PC-3 (cell line): ENCODE measurements at regions not wholly inside any gene's neighbourhood (a gene's known extent, or its start where the extent isn't known, plus 50 kb on each side); places are given as distances from the start of the nearest gene placed in this dataset.

ENCODE experiments used
- ATAC-seq: fragments of 200-7000 bp; cut with Tn5 transposase; 2 replicates; pipeline ENCODE4 v1.9.1; 2020; ENCODE audit warnings: mild to moderate bottlenecking, moderate library complexity
- BruUV-seq: library from RNA; stranded (reverse); fragments of 400-500 nt; replicated peaks from 2 replicates; lab custom pipeline; 2021; lab: Mats Ljungman, UMichigan
- CTCF ChIA-PET: fragments of 300-600 bp; sonication (Branson Sonifier 250); formaldehyde crosslinking; loops from one replicate; lab custom pipeline; 2022; ENCODE audit warnings: antibody characterized with exemption; lab: Charles Lee
- POLR2A ChIA-PET: fragments of 300-600 bp; sonication (Branson Sonifier 250); formaldehyde crosslinking; loops from one replicate; lab custom pipeline; 2022; ENCODE audit warnings: antibody characterized with exemption; ENCODE audit not compliant: unreplicated experiment; lab: Charles Lee
- DNase-seq: peaks from one replicate; pipeline ENCODE4 v3.0.0-alpha.2; 2015
- H2AFZ ChIP-seq: fragments of 300-600 bp; sonication (generic); 2 replicates; pipeline ENCODE4 v1.6.0; 2016; ENCODE audit warnings: antibody characterized with exemption, low read length
- H3F3A ChIP-seq: fragments of 300-600 bp; sonication (generic); one replicate; pipeline ENCODE4 v1.6.0; 2017; ENCODE audit warnings: antibody characterized with exemption, low read length, control low read depth, mild to moderate bottlenecking; ENCODE audit not compliant: unreplicated experiment
- H3K27ac ChIP-seq: fragments of 300-600 bp; sonication (generic); 2 replicates; pipeline ENCODE4 v1.5.1; 2016; ENCODE audit warnings: mild to moderate bottlenecking, low read length
- H3K27me3 ChIP-seq: fragments of 300-600 bp; sonication (generic); 2 replicates; pipeline ENCODE4 v1.6.1; 2016; ENCODE audit warnings: low read length, mixed read lengths
- H3K36me3 ChIP-seq: fragments of 300-600 bp; sonication (generic); 2 replicates; pipeline ENCODE4 v1.6.1; 2016; ENCODE audit warnings: low read depth, mixed run types, low read length, mixed read lengths
- H3K4me1 ChIP-seq: fragments of 300-600 bp; sonication (generic); 2 replicates; pipeline ENCODE4 v1.5.1; 2016; ENCODE audit warnings: low read length; ENCODE audit not compliant: insufficient read depth
- H3K4me2 ChIP-seq: fragments of 300-600 bp; sonication (generic); 2 replicates; pipeline ENCODE4 v1.6.0; 2016; ENCODE audit warnings: low read length
- H3K4me3 ChIP-seq: fragments of 300-600 bp; sonication (generic); 2 replicates; pipeline ENCODE4 v1.5.1; 2016; ENCODE audit warnings: mild to moderate bottlenecking, low read length, mixed read lengths
- H3K79me2 ChIP-seq: fragments of 300-600 bp; sonication (generic); 2 replicates; pipeline ENCODE4 v1.6.1; 2017; ENCODE audit warnings: low read length, mixed read lengths
- H3K9ac ChIP-seq: fragments of 300-600 bp; sonication (generic); 2 replicates; pipeline ENCODE4 v1.6.0; 2016; ENCODE audit warnings: mild to moderate bottlenecking, low read length
- H3K9me2 ChIP-seq: fragments of 300-600 bp; sonication (generic); replicated peaks from 2 replicates; pipeline ENCODE4 v1.6.1; 2016; ENCODE audit warnings: mixed run types, low read length, mixed read lengths
- H3K9me3 ChIP-seq: fragments of 300-600 bp; sonication (generic); 2 replicates; pipeline ENCODE4 v1.6.1; 2016; ENCODE audit warnings: low read length, mixed read lengths
- H4K20me1 ChIP-seq: fragments of 300-600 bp; sonication (generic); 2 replicates; pipeline ENCODE4 v1.6.1; 2016; ENCODE audit warnings: low read length, mixed read lengths
- EZH2 ChIP-seq: fragments of 300-600 bp; sonication (generic); IDR thresholded peaks from one replicate; pipeline ENCODE4 v1.6.1; 2017; ENCODE audit warnings: antibody characterized with exemption, mild to moderate bottlenecking, low read length; ENCODE audit not compliant: unreplicated experiment
- EZH2phosphoT487 ChIP-seq: fragments of 300-600 bp; sonication (generic); IDR thresholded peaks from 2 replicates; pipeline ENCODE4 v1.6.1; 2018; ENCODE audit warnings: mild to moderate bottlenecking, antibody characterized with exemption, low read length, borderline replicate concordance
- intact Hi-C: fragments of 100-400 bp; cut with micrococcal nuclease; formaldehyde crosslinking; loops from 2 replicates; pipeline ENCODE4 v1.9.0; 2023
- TF ChIP-seq, protein P1 (sequence below): fragments of 300-600 bp; sonication (generic); conservative IDR thresholded peaks from 2 replicates; pipeline ENCODE4 v1.5.1; 2017; ENCODE audit warnings: antibody characterized with exemption, low read depth, mild to moderate bottlenecking, low read length

DNA sequence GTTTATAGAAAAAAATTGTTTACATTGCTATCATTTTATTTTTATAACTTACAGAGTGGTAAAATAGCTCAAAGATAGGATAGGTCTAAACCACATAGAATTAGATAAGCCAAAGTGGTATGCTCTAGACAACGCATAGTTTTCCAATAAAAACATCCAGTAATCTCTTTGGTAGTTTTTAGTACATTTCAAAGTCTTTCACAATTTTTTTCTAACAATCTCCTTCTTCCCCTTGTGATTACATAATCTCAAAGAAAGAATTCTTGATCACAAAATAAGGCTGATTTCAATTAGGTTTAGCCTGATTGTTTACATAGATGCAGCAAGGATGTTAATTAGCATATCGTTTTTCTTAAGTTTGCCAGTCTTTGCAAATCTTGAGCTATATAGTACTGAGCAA is 460.0 kb downstream of the FUT8 start:
- H3K4me1 ChIP-seq, result no peaks in the 10 kb centered on the region
- POLR2A ChIA-PET, result no interaction called here
- H3K79me2 ChIP-seq, result no peaks in the 10 kb centered on the region
- no peak overlapping the region for H3K9ac ChIP-seq
- H3K27me3 ChIP-seq, result peaks cover 70% of the 10 kb centered on the region
- no peak for DNase-seq
- no peaks in the 10 kb centered on the region for H3F3A ChIP-seq
- no peaks in the 10 kb centered on the region for H3K9me2 ChIP-seq
- H3K27ac ChIP-seq, result no peak overlapping the region
- no peak overlapping the region for H3K4me2 ChIP-seq
- no peaks in the 10 kb centered on the region for H3K36me3 ChIP-seq
- ATAC-seq, result no peak
- TF ChIP-seq, protein P1, sequence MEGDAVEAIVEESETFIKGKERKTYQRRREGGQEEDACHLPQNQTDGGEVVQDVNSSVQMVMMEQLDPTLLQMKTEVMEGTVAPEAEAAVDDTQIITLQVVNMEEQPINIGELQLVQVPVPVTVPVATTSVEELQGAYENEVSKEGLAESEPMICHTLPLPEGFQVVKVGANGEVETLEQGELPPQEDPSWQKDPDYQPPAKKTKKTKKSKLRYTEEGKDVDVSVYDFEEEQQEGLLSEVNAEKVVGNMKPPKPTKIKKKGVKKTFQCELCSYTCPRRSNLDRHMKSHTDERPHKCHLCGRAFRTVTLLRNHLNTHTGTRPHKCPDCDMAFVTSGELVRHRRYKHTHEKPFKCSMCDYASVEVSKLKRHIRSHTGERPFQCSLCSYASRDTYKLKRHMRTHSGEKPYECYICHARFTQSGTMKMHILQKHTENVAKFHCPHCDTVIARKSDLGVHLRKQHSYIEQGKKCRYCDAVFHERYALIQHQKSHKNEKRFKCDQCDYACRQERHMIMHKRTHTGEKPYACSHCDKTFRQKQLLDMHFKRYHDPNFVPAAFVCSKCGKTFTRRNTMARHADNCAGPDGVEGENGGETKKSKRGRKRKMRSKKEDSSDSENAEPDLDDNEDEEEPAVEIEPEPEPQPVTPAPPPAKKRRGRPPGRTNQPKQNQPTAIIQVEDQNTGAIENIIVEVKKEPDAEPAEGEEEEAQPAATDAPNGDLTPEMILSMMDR, result no peak
- TF ChIP-seq EZH2phosphoT487, result no peak
- no peak for TF ChIP-seq EZH2
- H3K4me3 ChIP-seq, result no peak overlapping the region
- intact Hi-C loops, result no loop called here
- no peak overlapping the region for H2AFZ ChIP-seq
- H3K9me3 ChIP-seq, result no peaks in the 10 kb centered on the region
- CTCF ChIA-PET, result no interaction called here
- BruUV-seq, result no TSS peak
- no peaks in the 10 kb centered on the region for H4K20me1 ChIP-seq

DNA sequence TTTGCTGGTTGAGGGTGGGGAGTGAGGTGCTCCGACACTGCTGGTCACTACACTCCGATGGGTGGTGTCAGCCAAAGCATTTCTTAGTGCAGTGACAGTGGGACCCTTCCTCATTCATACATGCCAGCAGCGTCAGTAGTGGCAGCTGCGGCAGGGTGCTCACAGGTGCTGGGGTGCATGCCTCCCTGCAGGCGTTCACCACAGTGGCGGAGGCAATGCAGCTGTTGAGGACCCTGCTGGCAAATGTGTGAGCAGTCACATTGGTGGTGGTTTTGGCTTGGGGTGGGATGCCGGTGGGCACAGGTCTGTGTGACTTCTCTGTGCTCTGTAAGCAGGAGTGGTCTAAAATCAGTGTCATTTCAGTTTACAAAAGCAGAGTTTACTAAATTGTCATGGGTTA is 464.6 kb downstream of the FUT8 start:
- DNase-seq (no peak), ATAC-seq (no peak)
- no peak overlapping the region for H3K9ac ChIP-seq
- peaks cover 39% of the 10 kb centered on the region for H3K27me3 ChIP-seq
- POLR2A ChIA-PET, result no interaction called here
- no peaks in the 10 kb centered on the region for H3K9me3 ChIP-seq
- TF ChIP-seq EZH2 (no peak), EZH2phosphoT487 (no peak)
- TF ChIP-seq, protein P1, result no peak
- no TSS peak for BruUV-seq
- no peaks in the 10 kb centered on the region for H4K20me1 ChIP-seq
- no peak overlapping the region for H3K27ac ChIP-seq
- H3F3A ChIP-seq, result no peaks in the 10 kb centered on the region
- peaks cover 9% of the 10 kb centered on the region; the same call in 1 of the 2 replicates for H3K4me1 ChIP-seq
- H2AFZ ChIP-seq, result no peak overlapping the region
- no peaks in the 10 kb centered on the region for H3K36me3 ChIP-seq
- H3K9me2 ChIP-seq, result no peaks in the 10 kb centered on the region
- intact Hi-C loops, result no loop called here
- H3K79me2 ChIP-seq, result no peaks in the 10 kb centered on the region
- CTCF ChIA-PET, result no interaction called here
- H3K4me2 ChIP-seq, result no peak overlapping the region
- H3K4me3 ChIP-seq, result no peak overlapping the region

DNA sequence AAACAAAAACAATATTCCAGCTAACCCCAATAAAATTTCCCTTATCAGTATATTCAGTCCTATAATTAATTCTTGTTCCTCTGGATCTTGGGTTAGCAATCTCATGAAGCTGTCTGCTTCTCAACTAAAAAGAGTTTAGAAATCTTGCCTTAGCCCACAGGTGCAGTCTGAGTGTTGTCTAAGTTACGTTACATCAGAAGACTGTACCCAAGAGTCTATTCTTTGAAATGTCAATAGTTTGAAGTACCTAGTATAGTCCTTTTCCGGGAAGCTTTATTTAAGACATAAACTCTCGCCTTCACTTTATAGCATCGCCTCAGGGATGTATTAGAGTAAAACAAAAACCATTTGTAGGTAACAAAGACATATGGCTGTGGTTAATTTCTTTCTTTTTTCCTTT is 465.1 kb downstream of the FUT8 start:
- no peak overlapping the region for H3K9ac ChIP-seq
- ATAC-seq (no peak), DNase-seq (no peak)
- peaks cover 39% of the 10 kb centered on the region for H3K27me3 ChIP-seq
- H3K9me3 ChIP-seq, result no peaks in the 10 kb centered on the region
- CTCF ChIA-PET, result no interaction called here
- no peak overlapping the region for H3K4me2 ChIP-seq
- no peaks in the 10 kb centered on the region for H3K9me2 ChIP-seq
- TF ChIP-seq, protein P1, result no peak
- TF ChIP-seq EZH2phosphoT487, result no peak
- no peak for TF ChIP-seq EZH2
- H2AFZ ChIP-seq, result no peak overlapping the region
- intact Hi-C loops, result no loop called here
- no peaks in the 10 kb centered on the region for H4K20me1 ChIP-seq
- H3F3A ChIP-seq, result no peaks in the 10 kb centered on the region
- no TSS peak for BruUV-seq
- peaks cover 9% of the 10 kb centered on the region; the same call in 1 of the 2 replicates for H3K4me1 ChIP-seq
- POLR2A ChIA-PET, result no interaction called here
- no peak overlapping the region for H3K27ac ChIP-seq
- no peak overlapping the region for H3K4me3 ChIP-seq
- no peaks in the 10 kb centered on the region for H3K36me3 ChIP-seq
- no peaks in the 10 kb centered on the region for H3K79me2 ChIP-seq
